HG02938 (cell line): ENCODE measurements at regions not wholly inside any gene's neighbourhood (a gene's known extent, or its start where the extent isn't known, plus 50 kb on each side); places are given as distances from the start of the nearest gene placed in this dataset.
A peak's percentile ranks its signal among the peaks of the same experiment; 100 is the strongest.
"Not testable (repeated sequence)": the region's sequence is repeated elsewhere in the genome, so short reads cannot be mapped to it uniquely, and the experiment has no call there.

Experiments
- ATAC-seq: cut with Tn5 transposase; IDR thresholded peaks from one replicate; pipeline ENCODE4 v1.9.1; 2021; ENCODE audit warnings: mild to moderate bottlenecking, moderate library complexity; ENCODE audit not compliant: unreplicated experiment

DNA sequence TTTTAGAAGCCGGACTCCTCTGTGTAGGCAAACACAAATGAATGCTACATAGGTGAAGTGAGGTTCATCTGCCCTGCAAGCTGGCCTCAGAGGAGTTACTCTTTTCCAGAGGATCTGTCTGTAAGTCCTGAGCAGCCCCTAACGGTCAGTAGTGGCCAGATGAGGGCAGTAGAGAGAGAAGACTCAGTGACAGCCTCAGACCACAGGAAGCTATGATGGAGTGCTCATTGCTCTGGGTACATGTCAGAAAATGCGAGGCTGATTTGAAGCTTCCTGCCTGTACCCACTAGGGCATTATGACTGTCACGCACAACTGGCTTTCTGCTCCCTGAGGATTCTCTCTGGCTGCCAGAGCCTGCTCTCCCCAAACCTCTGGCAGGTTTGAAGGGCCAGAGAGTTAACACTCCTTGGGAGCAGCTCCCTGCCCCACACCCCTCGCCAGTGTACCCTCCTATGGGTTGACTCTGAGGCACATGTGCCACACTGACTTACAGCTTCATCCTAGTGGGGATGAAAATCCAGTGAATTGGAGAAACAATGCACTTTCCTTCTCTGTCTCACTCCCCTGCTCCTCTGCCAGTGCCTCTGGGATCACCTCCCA is 141.5 kb downstream of the GABRG2 start:
- ATAC-seq, result peak; percentile 97

- ATAC-seq, result no peak
Measured at GRCh38 chr5:162214551-162214950, 147.0 kb downstream of the GABRG2 start.

- no peak for ATAC-seq
Measured at GRCh38 chr5:162217037-162217436, 149.5 kb downstream of the GABRG2 start.

DNA sequence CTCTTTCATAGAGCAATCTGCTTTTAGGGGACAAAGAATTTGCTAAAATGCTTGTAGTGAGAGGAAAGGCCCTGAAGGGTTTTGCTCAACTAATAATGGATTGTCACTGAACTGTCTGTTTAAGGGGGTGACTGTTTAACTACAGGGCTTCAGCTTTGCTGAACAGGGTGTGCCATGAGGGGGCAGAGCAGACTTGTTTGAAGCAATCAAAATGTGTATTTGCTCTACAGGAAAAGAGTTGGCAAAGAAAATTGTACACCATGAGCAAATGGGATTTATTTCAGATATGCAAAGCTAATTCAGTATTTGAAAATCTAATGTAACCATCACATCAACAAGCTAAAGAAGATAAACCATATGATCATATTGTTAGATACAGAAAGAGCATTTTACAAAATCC is 154.3 kb downstream of the GABRG2 start:
- no peak for ATAC-seq

DNA sequence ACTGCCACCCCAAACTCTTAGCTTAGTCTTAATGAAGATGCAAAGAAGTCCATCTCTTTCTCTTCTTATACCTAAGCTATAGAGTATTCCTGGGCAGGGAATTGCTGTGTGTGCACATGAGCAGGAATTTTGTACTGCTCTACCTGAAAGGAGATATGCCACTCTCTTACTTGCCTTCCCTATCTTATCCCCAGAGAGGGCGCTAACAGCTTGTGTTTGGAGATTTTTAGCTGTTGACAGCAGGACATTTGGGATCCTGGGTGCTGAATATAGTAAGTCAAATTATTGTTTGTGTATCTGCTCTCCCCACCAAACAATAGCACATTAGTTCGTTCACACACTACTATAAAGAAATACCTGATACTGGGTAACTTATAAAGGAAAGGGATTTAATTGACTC is 159.5 kb downstream of the GABRG2 start:
- no peak for ATAC-seq

DNA sequence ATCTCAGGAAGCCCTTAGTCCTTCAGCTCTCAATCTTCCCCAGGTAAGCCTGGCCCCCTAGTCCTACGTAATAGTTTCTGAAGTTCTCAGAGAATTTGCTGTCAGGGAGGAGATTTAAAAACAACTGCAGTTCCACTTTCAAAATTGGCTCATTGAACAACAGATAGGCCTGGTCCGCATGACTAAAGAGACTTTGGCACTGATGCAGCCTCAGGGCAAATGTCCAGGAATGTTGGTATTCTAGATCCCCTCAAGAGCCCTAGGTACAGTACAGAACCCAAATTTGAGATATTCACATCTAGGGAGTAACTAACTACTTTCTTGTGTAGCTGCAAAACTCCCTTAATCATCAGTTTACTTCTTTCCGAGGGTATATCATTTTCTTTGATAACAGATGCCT is 162.8 kb downstream of the GABRG2 start:
- ATAC-seq, result no peak

DNA sequence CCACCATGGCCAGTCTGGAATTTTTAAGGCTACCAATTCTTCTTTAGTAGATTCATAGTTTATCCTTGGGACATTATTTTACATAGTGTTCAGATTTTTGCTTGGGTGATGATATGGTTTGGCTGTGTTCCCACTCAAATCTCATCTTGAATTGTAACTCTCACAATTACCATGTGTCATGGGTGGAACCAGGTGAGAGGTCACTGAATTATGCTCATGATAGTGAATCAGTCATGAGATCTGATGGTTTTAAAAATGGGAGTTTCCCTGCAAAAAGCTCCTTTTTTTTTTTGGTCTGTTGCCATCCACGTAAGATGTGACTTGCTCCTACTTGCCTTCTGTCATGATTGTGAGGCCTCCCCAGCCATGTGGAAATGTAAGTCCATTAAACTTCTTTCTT is 163.9 kb downstream of the GABRG2 start:
- ATAC-seq, result no peak

- no peak for ATAC-seq
Measured at GRCh38 chr5:162240734-162241133, 173.2 kb downstream of the GABRG2 start.

DNA sequence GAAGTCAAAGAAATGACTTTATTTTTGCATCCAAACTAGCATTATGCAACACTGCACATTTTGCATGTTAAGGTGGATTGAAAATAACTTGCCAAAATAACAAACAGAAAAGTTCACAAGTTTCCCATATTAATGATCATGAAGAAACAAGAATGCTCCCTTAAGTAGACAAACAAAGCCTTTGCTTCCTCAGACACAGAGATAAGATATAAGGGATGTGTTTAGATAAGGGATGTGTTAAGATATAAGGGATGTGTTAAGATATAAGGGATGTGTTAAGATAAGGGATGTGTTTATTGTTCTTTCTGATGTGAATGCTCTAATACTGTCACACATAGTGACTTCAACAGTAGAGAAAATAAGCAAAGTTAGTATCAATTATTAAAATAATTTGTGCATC is 174.8 kb downstream of the GABRG2 start:
- no peak for ATAC-seq

GRCh38 chr5:162243651-162244050 is 176.1 kb downstream of the GABRG2 start:
- ATAC-seq, result no peak

DNA sequence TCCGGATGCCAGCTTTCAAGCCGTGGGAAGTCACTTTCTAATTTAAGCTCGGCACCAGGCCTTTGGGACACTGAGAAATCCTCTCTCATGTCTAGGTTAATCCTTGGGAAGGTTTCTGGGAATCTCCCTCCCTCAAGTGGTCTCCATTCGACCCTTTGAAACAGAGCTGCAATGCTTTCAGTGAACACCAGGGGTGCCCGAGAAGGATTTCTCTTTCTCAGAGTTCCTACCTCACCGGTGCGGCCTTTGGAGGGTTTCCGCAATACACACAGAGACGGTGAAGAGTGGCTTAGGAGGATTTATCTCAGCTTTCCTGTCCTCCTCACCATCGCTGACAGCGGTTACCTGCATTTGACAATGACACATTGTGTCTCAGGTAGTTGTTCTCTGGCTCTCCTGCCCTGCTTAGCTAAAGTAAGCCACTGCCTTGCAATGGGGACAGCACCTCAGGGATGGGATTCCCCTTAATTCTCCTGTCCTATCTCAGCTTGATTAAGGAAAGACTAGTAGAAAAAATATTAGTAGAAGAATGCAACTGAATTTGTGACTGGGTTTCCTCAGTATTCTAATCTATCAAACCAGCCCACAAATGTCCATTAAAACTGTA is 180.6 kb downstream of the GABRG2 start:
- no peak for ATAC-seq

- ATAC-seq, result no peak
Measured at GRCh38 chr5:162256711-162257110, 189.1 kb downstream of the GABRG2 start.

GRCh38 chr5:162268694-162269481 is 201.3 kb downstream of the GABRG2 start:
- peak; percentile 61 for ATAC-seq

- no peak for ATAC-seq
Measured at GRCh38 chr5:162272417-162272816, 204.8 kb downstream of the GABRG2 start.

GRCh38 chr5:162274679-162275078 is 207.1 kb downstream of the GABRG2 start:
- no peak for ATAC-seq

DNA sequence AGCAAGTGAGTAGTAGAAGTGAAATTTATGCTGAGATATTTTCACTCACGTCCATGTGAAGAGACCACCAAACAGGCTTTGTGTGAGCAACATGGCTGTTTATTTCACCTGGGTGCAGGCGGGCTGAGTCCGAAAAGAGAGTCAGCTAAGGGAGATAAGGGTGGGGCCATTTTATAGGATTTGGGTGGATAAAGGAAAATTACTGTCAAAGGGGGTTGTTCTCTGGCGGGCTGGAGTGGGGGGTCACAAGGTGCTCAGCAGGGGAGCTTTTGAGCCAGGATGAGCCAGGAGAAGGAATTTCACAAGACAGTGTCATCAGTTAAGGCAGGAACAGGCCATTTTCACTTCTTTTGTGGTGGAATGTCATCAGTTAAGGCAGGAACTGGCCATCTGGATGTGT is 207.8 kb downstream of the GABRG2 start:
- ATAC-seq, result not testable (repeated sequence)

- ATAC-seq, result no peak
Measured at GRCh38 chr5:162282191-162282590, 214.6 kb downstream of the GABRG2 start.

DNA sequence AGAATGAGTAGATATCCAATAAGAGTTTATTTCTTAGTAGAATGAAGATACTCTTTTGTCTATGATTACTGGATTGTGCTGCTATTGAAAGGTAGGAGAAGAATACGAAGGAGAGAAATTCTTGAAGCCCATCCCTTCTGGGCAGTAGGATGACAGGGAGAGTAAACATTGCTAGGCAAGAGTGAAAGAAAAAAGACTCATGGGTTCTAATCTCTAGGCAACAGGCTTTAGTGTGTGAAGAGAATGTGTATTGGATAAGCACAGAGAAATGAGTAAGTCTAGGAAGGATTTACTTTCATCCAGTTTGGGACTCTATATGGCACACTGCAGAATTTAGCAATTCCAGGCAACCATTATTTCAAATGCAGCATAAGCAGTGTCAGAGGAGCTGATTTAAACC is 216.0 kb downstream of the GABRG2 start:
- no peak for ATAC-seq

DNA sequence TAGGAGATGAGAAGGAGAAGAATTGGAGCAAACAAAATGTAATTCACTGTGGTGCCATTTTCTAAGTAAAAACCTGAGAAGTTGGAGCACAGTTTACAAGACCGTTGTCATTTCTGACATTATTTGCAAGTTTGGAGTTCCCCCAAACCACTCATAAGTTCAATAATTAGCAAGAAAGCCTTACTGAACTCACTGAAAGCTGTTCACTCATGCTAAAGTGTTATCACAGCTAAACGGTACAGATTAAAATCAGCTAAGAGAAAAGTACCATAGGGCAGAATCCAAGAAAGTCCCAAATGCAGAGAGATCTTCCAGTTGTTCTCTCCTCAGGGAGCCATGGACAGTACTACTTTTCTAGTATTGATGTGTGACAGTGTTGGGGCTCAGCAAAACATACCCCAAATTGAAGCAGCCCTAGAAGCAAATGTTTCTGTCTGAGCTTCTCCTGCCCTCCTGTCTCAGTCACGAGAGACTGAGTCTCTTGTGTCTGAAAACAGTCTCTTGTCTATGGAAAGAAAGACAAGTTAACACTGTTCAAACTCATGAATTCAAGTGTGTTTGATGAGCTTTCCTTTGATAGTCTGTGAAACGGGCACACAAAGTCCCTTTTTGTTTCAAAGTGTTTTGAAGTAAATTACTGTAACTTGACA is 221.2 kb downstream of the GABRG2 start:
- peak; percentile 76 for ATAC-seq

DNA sequence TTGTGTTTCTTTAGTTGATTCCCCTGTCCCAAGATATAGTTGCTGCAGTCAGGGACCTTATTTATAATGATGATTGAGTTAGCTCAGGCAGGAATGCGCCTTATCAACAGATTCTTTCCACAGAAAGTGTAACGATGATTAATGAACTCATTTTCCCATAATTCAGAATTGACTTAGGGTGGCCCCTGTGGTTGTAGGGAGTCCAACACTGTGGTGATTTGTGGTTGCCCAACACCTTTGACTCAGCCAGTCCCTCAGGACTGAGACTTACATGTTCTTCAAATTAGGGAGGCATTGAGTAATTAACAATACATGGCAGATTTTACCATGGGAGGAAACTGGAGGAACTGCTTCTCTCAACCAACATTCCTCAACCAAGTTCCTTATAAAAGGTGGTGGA is 221.9 kb downstream of the GABRG2 start:
- no peak for ATAC-seq

DNA sequence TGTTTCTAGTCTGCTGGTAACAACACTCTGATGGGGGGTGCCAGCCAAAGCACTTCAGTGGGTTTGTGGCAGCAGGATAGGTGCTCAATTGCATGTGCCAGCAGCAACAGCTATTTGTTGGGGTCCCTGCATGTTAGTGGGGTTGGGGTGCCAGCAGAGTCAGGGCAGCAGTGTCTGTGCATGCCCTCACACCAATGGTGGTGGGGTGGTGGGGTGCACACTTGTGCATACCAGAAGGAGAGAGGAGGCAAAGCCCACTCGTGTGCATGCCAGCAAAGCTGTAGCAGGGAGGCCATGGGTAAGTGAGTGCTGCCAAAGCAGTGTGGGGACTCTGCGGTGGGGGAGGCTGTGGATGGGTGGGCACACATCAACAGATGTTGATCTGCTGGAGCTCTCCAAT is 232.2 kb downstream of the GABRG2 start:
- no peak for ATAC-seq

DNA sequence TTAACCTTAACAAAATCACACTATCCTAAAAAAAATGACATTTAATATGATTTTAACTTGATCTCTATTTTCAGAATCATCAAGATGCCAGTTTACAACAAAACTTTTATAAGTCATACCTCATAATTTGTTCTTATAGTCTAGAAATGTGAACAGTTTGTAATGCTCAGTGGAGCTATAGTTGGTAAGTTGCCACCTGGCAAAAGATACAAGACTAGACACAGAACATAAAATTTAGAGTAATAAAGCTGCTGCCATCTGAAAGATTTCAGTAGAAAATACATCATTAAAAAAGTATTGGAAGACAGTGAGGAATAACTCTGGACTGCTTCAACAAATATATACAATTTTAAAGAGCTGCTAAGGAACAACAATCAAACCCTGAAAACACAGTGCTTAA is 233.8 kb downstream of the GABRG2 start:
- ATAC-seq, result no peak
